GM12892 (cell line): ENCODE measurements at regions not wholly inside any gene's neighbourhood (a gene's known extent, or its start where the extent isn't known, plus 50 kb on each side); places are given as distances from the start of the nearest gene placed in this dataset.
A peak's percentile ranks its signal among the peaks of the same experiment; 100 is the strongest.

Experiments
- DNase-seq: peaks from one replicate; pipeline ENCODE4 v3.0.0; 2011; ENCODE audit not compliant: insufficient read length
- FAIRE-seq: peaks from 2 replicates; lab custom pipeline; 2011; peaks lifted over from hg19 to GRCh38; lab: Jason Lieb, UNC
- POLR2A ChIP-seq: IDR thresholded peaks from 2 replicates; pipeline ENCODE4 v1.6.1; 2011; ENCODE audit warnings: low read depth, low read length, control low read depth
- POLR2AphosphoS5 ChIP-seq: IDR thresholded peaks from 2 replicates; pipeline ENCODE4 v1.6.1; 2011; ENCODE audit warnings: low read depth, low read length, control low read depth
- TAF1 ChIP-seq: IDR thresholded peaks from 2 replicates; pipeline ENCODE4 v1.6.1; 2011; ENCODE audit warnings: low read depth, mild to moderate bottlenecking, control low read depth, low read length, borderline replicate concordance

DNA sequence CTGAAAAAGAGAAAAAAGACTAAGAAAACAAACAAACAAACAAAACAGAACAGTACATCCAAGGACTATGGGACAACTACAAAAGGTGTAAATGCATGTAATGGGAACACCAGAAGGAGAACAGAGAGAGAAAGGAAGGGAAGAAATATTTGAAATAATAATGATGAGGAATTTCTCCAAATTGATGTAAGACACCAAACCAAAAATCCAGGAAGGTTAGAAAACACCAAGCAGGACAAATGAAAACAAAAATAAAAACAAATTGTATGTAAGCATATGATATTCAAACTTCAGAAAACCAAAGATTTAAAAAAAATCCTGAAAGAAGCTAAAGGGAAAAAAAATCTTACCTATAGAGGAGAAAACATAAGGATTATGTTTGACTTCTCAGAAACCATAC is 125.9 kb upstream of the ACTBL2 start:
- TF ChIP-seq TAF1, result no peak
- TF ChIP-seq POLR2A, result no peak
- no peak for TF ChIP-seq POLR2AphosphoS5
- DNase-seq (no peak), FAIRE-seq (no peak)

DNA sequence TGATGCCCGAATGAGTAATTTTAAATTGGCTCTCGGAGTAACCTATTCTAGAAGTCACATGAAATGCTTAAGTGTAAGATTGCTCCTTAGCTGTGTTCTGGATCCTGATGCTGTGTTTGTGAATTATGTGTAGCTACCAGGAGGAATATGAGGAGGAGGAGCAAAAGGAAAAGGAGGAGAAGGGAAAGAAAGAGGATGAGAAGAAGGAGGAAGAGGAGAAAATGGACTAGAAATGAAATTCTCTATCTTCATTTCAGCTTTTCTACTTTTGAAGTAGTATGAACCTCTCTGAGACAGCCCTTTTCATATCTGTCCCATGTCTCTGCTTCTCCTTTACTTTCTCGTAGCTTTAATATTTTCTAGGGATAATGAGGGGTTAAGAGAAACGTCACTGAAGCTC is 119.4 kb upstream of the ACTBL2 start:
- FAIRE-seq, result no peak
- no peak for TF ChIP-seq TAF1
- TF ChIP-seq POLR2AphosphoS5, result no peak
- TF ChIP-seq POLR2A, result no peak

DNA sequence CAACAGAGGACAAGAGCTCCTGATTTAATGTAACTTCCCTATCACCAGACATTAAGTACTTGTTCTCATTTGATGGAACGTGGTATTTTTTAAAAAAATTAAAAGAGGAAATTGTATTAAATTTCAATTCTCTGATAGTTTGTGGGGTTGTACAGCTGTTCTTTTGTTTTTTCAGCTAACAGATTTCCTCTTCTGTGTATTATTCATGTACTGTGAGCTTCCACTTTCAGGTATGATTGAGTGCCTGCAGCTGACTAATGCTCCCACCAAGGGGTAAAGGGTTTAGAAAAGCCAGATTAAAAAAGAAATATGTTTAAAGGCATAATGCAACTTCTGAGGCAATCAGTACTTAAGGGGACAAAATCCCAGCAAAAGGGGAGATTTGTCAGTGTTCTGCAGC is 117.7 kb upstream of the ACTBL2 start:
- DNase-seq (no peak), FAIRE-seq (no peak)
- TF ChIP-seq POLR2AphosphoS5 (no peak), POLR2A (no peak), TAF1 (no peak)

More for the DNA sequence above, 119.4 kb upstream of the ACTBL2 start:
- no peak for DNase-seq

DNA sequence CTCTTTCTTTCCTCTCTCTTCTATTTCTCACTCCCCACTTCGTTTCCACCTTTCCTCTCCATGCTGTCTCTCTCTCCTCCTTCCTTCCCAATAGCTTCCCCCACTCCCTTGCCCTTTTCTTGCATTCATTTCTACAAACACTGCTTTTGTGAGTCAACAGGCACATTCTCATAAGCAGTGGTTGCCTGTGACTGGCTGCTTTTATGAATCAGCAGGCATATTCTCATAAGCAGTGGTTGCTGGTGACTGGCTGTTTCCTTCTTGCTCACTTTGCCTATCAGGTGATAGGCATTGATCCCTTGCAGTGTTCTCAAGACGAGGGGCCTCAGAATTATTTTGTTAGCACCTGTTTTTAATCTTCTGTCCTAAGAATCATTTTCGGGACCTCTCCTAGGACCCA is 116.1 kb upstream of the ACTBL2 start:
- DNase-seq (no peak), FAIRE-seq (no peak)
- no peak for TF ChIP-seq POLR2A
- TF ChIP-seq TAF1, result no peak
- no peak for TF ChIP-seq POLR2AphosphoS5

DNA sequence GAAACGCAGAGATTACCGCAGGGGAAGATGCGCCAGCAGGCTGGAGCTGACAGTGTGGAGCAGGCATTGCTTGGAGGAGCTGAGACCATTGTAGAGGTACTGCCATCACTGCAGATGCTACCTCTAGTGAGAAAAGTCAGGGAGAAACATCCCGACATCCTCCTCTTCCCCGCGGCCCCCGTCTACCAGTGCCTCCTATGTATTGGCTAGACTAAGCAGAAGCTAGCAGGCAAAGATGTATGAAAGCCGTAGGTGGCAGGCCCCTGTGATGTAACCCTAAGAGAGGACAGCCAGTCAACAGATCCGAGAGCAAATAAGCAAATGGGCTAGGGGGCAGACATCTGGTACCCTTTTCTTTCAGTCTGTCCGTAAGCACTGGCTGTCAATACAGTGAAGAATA is 115.5 kb upstream of the ACTBL2 start:
- DNase-seq (no peak), FAIRE-seq (no peak)
- TF ChIP-seq POLR2AphosphoS5, result no peak
- TF ChIP-seq POLR2A, result no peak
- no peak for TF ChIP-seq TAF1

DNA sequence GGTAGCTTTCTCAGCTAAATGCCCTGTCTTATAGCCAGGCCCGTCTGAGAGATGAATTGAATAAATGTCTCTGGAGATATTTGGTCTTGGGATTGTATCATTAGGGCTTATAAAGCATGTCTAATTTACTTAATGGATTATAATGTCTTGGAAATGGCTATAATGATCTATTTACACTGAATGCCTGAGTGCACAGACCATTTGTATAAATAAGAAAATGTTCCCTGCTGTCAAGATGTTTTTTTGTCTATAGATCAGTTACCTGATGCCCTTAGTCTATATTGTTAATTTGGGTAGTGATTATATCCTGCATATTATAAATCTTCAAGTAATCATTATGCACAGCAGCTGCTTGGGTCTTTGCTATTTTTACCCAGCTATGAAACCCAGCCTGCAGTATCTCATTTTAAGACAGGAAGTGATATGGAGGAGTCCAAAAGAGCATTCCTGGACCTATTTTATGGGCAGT is 112.9 kb upstream of the ACTBL2 start:
- no peak for FAIRE-seq
- no peak for DNase-seq
- no peak for TF ChIP-seq POLR2AphosphoS5
- no peak for TF ChIP-seq POLR2A
- TF ChIP-seq TAF1, result no peak

DNA sequence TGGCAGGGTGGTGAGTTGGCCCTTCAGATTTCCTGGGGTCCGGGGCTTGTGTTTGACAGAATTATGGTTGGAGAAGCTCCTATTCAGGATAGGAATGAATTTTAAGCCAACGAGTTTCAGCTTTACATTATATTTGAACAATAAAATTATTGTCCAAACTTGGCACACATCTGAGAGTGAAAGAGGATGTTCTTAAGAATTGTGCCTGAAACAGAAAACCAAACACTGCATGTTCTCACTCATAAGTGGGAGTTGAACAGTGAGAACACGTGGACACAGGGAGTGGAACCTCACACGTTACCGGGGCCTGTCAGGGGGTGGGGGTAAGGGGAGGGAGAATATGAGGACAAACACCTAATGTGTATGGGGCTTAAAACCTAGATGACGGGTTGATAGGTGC is 111.8 kb upstream of the ACTBL2 start:
- TF ChIP-seq TAF1 (no peak), POLR2A (no peak), POLR2AphosphoS5 (no peak)
- FAIRE-seq, result no peak
- no peak for DNase-seq

DNA sequence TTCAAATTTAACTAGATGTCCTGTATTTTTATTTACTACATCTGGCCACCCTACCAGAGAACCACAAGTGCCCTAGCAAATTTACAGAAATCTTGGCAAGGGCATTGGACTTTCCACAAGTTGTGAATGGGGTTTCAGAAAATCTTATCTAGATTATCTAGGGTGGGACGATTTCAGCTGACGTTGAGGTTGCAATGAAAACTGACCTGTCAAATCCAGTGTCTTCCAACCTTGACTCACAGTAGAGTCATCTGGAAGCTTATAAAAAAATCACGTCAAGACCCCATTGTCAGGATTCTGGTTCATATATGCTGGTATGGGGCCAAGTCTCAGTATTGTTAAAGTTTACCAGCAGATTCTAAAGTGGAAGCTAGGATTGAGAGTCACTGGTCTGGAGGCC is 109.6 kb upstream of the ACTBL2 start:
- DNase-seq, result no peak
- FAIRE-seq, result no peak
- TF ChIP-seq POLR2A (no peak), POLR2AphosphoS5 (no peak), TAF1 (no peak)

DNA sequence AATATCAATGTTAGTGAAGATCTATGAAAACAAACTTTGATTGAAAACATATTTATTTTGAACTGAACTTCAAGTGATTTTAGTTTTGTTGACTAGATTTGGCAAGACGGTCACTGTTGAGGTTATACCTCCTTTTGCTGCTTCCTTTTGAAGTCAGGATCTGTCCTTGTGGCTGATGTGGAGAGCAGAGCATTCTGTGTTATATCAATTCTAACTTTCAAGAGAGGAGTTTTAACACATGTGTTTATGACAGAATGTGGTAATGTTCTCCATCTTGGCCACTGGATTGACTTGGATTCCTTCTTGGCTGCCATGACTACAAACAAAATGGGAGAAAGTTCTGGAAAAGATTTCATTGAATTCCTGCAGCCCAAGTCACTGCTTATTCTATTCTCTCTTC is 104.0 kb upstream of the ACTBL2 start:
- FAIRE-seq (no peak), DNase-seq (no peak)
- TF ChIP-seq POLR2A (no peak), POLR2AphosphoS5 (no peak), TAF1 (no peak)

DNA sequence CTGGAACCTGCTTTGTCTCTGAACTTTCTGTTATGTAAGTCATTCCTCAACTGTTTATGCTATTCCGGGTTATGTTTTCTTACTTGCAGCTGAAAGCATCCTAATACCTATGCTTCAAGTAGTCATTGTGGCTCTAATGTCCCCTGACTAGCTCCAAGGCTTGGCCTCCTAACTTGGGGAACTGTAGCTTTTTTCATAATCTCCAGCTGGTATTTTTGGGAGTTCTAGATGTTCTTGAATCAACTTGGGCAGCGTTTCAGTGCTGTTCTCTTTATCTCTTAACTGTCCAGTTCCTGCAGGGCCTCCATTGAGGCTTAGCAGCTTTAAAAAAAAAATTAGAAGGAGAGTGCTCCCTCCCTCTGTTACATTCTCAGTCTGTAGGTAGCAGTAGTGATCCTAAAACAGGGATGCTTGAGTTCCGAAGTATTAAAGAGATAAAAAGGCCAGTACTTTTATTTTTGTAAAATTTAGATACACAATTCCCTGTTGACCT is 100.0 kb upstream of the ACTBL2 start:
- no peak for DNase-seq
- TF ChIP-seq POLR2A, result no peak
- TF ChIP-seq TAF1, result no peak
- TF ChIP-seq POLR2AphosphoS5, result no peak
- no peak for FAIRE-seq

DNA sequence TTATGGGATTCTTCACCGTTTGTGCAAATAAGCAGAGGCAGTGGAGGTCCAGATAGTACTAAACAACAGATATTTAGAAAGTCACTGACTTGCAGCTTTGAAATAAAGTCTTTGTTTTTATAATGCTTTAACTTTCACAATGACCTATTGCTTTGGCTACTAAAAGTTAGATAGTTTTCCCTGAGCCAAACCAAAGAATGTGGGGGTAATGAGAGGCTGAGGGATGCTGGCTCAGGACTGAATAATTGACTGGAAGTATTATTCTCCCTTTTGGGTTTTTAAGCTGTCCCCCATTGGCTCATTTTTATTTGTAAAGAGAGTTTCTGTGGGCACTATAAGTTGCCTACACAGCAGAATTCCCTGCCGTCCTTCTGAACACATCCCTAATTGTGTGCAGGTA is 99.2 kb upstream of the ACTBL2 start:
- FAIRE-seq, result no peak
- DNase-seq, result no peak
- no peak for TF ChIP-seq POLR2A
- TF ChIP-seq POLR2AphosphoS5, result no peak
- TF ChIP-seq TAF1, result no peak

DNA sequence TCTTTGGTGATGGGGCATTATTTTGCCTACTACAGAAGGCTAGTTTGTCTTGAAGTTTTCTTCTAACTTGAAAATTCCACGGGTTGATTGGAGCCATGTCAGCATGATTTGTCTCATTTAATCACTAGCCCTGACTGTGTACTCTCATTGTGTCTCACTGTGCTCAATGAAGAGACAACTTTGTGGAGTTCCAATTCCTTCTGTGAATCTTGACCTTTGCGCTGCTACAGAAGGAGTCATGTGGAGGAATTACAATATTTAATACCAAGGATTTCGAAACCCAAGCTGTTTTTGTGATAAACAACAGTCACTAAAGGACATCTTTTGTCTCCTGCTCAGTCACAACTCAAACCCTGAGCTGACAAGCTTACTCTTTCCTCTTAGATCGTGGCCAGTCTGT is 98.6 kb upstream of the ACTBL2 start:
- DNase-seq, result no peak
- FAIRE-seq, result no peak
- TF ChIP-seq POLR2A, result no peak
- TF ChIP-seq POLR2AphosphoS5, result no peak
- no peak for TF ChIP-seq TAF1

DNA sequence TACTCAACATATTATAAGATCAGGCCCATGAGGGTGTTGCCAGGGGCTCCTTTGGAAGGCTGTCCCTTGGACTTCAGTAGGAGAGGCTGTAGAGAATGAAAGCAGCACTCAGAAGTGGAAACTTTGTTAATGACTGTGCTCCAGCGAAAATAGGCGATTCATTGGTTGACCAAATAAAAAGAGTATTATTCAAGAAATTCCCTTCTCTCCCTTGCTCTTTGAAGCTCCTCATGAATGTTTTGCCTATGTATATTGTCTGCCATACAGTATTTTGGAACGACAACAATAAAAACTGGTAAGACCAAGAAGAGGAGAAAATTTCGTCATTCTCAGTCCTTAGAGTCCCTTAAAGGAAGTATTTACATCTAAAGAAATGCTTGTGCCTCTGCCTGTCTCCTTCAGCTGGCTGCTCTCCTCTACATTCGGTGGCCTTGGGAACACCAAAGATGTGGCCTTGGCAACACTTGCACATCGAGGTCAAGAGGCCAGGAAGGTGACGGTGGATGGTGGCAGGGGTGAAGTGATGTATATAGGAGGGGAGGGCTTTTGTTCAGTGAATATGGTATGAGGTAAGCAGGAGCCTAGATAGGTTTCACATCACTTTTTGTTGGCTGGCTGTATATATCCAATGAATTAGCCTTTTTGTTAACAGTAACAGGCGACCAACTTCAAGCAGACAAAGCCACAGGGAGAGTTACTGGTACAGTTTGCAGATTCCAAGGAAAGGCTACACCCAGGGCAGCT is 95.0 kb upstream of the ACTBL2 start:
- no peak for TF ChIP-seq TAF1
- TF ChIP-seq POLR2AphosphoS5, result no peak
- no peak for TF ChIP-seq POLR2A
- no peak for DNase-seq
- FAIRE-seq, result peak; percentile 74
